Jurkat, Clone E6-1 (cell line): ENCODE measurements at regions not wholly inside any gene's neighbourhood (a gene's known extent, or its start where the extent isn't known, plus 50 kb on each side); places are given as distances from the start of the nearest gene placed in this dataset.

ENCODE experiments used
- DNase-seq: peaks from one replicate; pipeline ENCODE4 v3.0.0-alpha.2; 2011; ENCODE audit warnings: low read depth, low spot score
- H3K4me3 ChIP-seq: 2 replicates; pipeline ENCODE4 v1.5.1; 2011; ENCODE audit warnings: mild to moderate bottlenecking, low read length, control low read depth, moderate library complexity

GRCh38 chr6:9420316-9421015, 985.1 kb upstream of the SLC35B3 start:
- no peak for DNase-seq
- no peak overlapping the region for H3K4me3 ChIP-seq

DNA sequence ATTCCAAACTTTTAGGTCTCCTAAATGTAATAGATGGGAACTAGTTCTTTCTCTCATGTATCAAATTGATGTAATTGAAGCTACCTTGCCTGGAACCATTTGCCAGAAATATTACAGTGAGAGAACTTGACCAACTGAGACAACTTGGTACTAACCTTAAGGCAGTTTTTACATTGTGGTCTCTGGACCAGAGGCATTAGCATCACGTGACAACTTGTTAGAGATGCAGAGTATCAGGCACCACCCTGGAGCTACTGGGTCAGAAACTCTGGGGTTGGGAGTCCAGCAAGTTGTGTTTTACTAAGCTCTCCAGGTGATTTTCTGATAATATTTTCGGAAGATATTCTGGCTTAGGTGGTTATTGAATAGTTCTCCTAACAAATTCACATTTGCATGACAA, 982.1 kb upstream of the SLC35B3 start:
- H3K4me3 ChIP-seq, result no peak overlapping the region
- no peak for DNase-seq

DNA sequence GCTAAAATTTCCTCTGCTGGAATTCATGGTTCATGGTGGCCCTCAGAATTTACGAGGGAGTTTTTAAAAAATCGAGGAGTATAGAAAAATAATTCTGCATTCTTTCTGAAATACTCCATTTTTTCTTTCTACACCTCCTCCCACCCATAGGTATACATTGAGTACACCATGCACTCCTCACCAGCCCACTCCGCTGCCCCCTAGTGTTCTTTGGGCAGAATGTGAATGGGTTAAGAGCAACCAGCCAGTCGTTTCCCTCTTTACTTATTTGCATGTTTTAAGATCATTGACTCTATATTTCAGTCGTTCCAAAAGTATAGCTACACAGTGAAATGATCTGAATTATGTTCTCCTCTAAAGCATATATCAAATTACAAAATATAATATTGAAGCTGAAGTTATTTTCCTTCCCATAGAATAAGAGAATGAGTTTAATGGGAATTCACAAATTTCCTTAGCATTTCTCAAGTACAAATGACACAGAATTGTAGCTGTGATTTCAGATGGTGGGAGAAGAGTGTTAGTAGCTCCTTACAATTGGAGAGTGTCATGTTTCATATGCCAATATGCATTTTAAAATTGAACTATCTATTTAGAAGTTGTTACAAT, 977.7 kb upstream of the SLC35B3 start:
- H3K4me3 ChIP-seq, result no peak overlapping the region
- DNase-seq, result peak; percentile 36

- DNase-seq, result no peak
- no peak overlapping the region for H3K4me3 ChIP-seq
These were observed 973.8 kb upstream of the SLC35B3 start for GRCh38 chr6:9409126-9409525.

DNA sequence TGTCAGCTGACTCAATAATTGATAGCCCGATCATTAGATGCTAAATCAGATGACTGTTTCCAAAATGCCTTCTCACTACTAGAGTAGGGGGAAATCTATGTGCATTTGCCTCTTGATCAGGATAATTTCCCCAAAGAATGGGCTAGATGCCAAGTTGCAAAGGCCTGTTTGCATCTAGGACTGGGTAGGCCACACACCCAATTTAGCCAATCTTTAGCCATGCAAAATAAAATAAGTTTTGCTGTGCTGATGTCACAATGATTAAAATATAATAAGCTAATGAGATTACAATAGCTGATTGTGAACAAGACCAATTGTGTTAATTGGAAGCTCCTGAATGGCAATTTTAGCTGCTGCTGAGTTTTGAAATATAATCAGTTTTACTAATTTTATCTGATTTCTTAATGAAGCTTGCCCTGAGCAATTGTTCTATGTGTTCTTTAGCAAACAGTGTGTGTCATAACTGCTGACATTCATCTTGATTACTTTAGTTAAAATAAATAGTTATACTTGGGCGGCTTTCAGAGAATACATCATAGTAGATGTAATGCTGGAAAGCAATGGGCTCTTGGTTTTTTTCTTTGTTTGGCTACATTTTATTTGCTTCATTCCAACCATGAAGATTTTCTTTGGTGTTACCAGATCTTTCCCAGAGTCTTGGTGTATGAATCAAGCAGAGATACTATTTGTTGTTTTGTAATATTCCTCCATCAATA, 973.2 kb upstream of the SLC35B3 start:
- DNase-seq, result no peak
- no peak overlapping the region for H3K4me3 ChIP-seq

- DNase-seq, result no peak
- no peak overlapping the region for H3K4me3 ChIP-seq
These were observed 970.5 kb upstream of the SLC35B3 start for GRCh38 chr6:9405825-9406224.

GRCh38 chr6:9405369-9405768, 970.0 kb upstream of the SLC35B3 start:
- DNase-seq, result no peak
- H3K4me3 ChIP-seq, result no peak overlapping the region

- DNase-seq, result no peak
- H3K4me3 ChIP-seq, result no peak overlapping the region
These were observed 969.2 kb upstream of the SLC35B3 start for GRCh38 chr6:9404351-9405146.

DNA sequence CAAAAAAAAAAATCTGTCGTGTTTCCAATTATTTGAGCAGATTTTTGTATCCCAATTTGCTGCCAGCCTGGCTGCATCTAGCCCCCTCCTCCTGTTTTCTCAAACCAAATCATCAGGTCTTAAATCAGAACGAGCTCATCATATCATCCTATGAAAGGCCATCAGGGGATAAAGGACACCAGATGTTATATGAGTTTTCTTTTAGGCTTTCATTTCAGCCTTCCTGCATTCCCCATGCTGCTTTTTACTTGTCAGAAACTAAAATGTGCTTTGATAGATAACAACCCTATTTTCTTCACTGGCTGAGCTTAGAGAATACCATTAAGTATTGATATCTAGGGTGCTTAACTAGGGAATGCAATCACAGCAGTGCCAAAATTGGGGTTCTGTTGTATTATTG, 968.4 kb upstream of the SLC35B3 start:
- no peak for DNase-seq
- no peak overlapping the region for H3K4me3 ChIP-seq

DNA sequence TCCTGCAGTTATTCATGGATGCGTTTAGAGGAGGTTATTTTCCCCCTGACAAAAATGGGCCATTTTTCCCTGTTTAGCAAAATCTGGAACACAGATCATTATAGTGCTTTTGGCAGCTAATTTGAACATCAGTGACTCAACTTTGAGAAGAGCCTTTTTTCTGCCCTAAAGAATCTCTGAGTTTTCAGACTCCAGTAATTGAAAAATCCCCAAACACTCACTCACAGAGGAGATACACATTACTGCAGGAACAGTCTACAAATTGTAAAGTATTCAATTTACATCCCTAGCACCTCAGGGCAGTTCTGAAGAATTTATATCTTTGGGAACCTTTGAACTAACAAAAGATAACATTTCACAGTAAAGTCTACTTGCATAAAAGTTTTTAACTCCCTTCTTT, 966.6 kb upstream of the SLC35B3 start:
- no peak for DNase-seq
- H3K4me3 ChIP-seq, result no peak overlapping the region

- no peak overlapping the region for H3K4me3 ChIP-seq
- DNase-seq, result no peak
These were observed 964.6 kb upstream of the SLC35B3 start for GRCh38 chr6:9399916-9400315.

DNA sequence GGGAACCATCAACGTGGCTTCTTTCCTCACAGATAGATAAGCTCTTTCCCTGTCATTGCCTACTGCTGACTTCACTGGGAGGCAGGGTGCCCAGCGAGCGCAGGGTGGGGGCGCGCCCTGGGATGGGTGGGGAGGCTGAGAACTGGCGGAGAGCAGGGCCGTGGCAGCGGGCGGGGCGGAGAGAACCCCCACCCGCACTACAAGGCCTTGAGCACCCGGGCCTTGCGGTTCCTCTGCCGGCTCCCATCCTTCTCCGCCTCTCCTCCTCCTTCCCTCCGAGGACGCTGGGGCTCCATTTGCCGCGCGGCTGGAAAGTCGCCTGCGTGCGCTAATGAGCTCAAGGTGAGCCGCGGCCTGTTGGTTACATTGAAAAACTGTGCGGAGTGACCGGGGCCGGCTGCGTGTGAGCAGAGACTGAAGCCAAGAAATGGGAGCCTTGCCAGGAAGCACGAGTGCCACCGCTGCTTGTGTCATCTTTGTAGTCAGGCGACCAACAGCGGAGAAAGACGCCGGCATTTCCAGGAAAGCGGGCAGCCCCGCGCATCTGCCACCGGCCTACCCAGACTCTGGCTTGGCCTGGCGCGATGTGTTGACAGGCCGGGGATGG, 963.5 kb upstream of the SLC35B3 start:
- no peak overlapping the region for H3K4me3 ChIP-seq
- DNase-seq, result no peak

DNA sequence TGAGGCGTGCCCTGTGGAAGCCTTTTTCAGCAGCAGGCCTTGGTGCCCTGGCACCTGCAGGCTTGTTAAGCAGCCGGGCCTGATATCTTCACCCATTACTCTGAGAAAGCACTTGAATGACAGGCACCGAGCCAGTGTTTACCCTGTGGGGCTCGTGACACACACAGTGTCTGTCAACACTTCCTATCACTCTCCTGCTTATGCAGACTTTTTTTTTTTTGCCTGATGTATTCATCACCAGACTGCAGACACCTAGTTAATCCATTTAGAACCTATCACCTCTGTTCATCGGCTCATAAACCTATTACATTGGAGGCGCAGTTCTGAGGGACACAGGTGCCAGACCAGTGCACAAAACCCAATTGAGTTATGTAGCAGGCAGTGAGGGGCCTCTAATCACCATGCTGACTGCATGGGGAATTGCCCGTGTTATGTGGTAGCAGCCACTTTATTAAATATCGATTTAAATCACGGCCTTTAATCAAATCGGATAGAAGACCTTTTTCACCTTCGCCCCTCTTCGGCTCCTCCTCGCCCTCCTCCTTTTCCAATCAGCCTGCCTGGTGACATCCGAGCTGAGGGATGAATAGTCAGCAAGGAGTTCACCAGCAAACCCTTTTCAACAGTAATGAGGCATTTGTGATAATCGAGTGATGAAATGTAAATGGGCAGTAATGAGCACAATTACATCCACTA, 962.9 kb upstream of the SLC35B3 start:
- DNase-seq, result no peak
- no peak overlapping the region for H3K4me3 ChIP-seq

- no peak overlapping the region for H3K4me3 ChIP-seq
- no peak for DNase-seq
These were observed 953.3 kb upstream of the SLC35B3 start for GRCh38 chr6:9388596-9388995.

GRCh38 chr6:9380568-9380967, 945.2 kb upstream of the SLC35B3 start:
- DNase-seq, result no peak
- H3K4me3 ChIP-seq, result no peak overlapping the region

GRCh38 chr6:9373308-9373707, 938.0 kb upstream of the SLC35B3 start:
- H3K4me3 ChIP-seq, result no peak overlapping the region
- DNase-seq, result no peak

DNA sequence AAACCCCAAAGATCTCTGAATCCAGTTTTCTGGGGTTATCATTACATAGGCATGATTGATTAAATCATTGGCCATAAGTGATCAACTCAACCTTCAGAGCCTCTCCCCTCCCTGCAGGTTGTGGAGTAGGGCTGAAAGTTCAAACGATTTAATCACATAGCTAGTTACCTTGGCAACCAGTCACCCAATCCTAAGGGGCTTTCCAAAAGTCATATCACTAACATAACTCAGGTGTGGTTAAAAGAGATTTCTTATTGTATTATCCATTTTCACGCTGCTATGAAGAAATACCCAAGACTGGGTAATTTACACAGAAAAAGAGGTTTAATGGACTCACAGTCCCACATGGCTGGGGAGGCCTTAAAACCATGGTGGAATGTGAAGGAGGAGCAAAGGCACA, 935.1 kb upstream of the SLC35B3 start:
- no peak for DNase-seq
- H3K4me3 ChIP-seq, result no peak overlapping the region

DNA sequence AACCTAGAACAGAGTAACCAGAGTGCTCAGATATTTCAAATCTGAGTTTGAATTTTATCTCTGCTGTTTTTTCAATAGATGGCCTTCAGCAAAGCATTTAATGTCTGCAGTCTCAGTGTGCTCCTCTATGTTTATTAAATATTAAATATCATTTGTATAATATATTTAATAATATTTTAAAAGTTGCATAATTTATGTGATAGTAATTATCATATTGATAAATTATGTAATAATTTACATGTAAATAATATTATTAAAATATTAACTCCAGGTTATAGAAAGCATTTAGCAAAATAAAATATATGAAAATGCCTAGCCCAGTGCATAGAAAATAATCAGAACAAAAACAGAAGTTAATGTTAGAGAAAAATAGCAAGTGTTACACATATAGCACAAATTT, 930.0 kb upstream of the SLC35B3 start:
- no peak overlapping the region for H3K4me3 ChIP-seq
- no peak for DNase-seq

DNA sequence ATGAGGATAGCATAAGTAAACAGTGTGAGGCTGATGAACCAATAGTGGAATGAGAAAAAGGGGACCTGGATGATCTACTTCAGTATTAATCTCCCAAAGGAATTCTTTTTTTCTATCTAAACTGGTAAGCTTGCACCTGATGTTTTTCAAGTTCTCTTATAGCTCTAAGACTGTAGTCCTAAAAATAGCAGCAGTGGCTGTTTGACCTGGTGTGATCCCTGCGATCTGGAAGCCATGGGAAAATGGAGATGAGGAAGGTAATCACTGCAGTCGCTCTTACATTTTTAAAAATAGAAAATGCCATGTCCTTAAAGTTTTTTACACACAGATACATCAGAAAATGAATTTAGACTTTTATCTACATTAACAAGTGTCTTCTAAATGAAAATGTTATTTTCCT, 926.4 kb upstream of the SLC35B3 start:
- no peak overlapping the region for H3K4me3 ChIP-seq
- DNase-seq, result no peak
